GM12891 (cell line): ENCODE measurements at regions not wholly inside any gene's neighbourhood (a gene's known extent, or its start where the extent isn't known, plus 50 kb on each side); places are given as distances from the start of the nearest gene placed in this dataset.

Experiments used
- DNase-seq: peaks from one replicate; pipeline ENCODE4 v3.0.0; 2011; ENCODE audit warnings: low spot score; ENCODE audit not compliant: insufficient read length
- FAIRE-seq: peaks from 2 replicates; lab custom pipeline; 2011; peaks lifted over from hg19 to GRCh38; lab: Jason Lieb, UNC
- PAX5 ChIP-seq: IDR thresholded peaks from 2 replicates; pipeline ENCODE4 v1.6.1; 2011; ENCODE audit warnings: low read length, moderate library complexity, mild to moderate bottlenecking; ENCODE audit not compliant: insufficient read depth, severe bottlenecking
- POLR2A ChIP-seq: IDR thresholded peaks from 2 replicates; pipeline ENCODE4 v1.6.1; 2011; ENCODE audit warnings: low read depth, low read length, control low read depth
- POLR2AphosphoS5 ChIP-seq: IDR thresholded peaks from 2 replicates; pipeline ENCODE4 v1.6.1; 2011; ENCODE audit warnings: low read depth, low read length, control low read depth
- POU2F2 ChIP-seq: IDR thresholded peaks from 2 replicates; pipeline ENCODE4 v1.6.1; 2011; ENCODE audit warnings: low read depth, mild to moderate bottlenecking, control low read depth, low read length, moderate library complexity
- SPI1 ChIP-seq: IDR thresholded peaks from 2 replicates; pipeline ENCODE4 v1.6.1; 2011; ENCODE audit warnings: low read depth, low read length, control low read depth
- TAF1 ChIP-seq: IDR thresholded peaks from 2 replicates; pipeline ENCODE4 v1.6.1; 2011; ENCODE audit warnings: low read depth, low read length, control low read depth

DNA sequence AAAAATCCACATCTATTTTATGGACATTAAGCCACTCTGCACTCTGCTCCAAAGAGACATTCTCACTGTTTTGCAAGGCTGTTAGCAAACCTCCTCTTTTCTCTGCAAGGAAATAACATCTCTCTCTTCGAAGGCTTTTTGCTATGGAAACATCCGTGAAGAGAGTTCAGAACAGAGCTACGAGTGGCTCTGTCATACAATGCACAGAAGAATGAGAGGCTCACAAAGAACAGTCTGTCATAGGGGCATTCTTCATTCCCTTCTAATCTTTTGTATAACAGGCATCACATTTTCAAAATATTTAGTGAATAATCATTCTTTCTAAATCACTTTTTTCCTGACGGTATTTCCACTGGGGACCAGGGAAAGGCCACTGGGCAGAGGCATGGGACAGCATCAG is 346.1 kb downstream of the IRS2 start:
- no peak for FAIRE-seq
- DNase-seq, result no peak
- TF ChIP-seq SPI1 (no peak), TAF1 (no peak)

DNA sequence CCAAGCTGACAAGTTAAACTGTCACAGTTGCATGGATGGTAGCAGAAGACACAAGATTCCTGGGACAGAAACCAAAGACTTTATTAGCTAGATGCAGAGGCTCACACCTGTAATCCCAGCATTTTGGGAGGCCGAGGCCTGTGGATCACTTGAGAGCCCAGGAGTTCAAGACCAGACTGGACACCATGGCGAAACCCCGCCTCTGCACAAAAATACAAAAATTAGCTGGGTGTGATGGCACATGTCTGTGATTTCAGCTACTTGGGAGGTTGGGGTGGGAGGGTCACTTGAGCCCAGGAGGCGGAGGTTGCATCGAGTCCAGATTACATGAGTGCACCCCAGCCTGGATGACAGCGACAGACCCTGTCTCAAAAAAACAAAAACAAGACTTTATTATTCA is 346.6 kb downstream of the IRS2 start:
- DNase-seq, result no peak
- FAIRE-seq, result no peak
- no peak for TF ChIP-seq POU2F2
- no peak for TF ChIP-seq TAF1
- no peak for TF ChIP-seq POLR2AphosphoS5

DNA sequence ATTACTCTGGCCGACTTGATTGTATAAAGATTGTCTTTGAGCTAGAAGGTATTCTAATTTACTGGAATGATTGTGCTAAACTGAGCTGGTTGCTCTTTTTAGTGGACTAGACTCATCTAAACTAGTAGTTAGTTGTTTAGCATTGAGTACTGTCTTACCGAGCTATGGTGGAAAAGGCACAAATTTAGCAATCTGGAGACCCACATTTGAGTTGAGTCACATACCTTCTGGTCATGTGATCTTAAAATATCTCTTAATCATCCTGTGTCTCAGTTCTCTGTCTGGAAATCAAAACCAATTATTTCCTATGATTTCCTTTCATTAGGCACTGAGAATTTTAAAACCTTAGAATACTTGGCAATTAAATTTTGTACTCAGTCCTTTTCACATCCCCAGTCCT is 349.5 kb downstream of the IRS2 start:
- TF ChIP-seq PAX5, result no peak
- no peak for TF ChIP-seq SPI1
- TF ChIP-seq TAF1, result no peak
- TF ChIP-seq POLR2A, result no peak
- TF ChIP-seq POLR2AphosphoS5, result no peak
- no peak for TF ChIP-seq POU2F2
- FAIRE-seq (no peak), DNase-seq (no peak)

DNA sequence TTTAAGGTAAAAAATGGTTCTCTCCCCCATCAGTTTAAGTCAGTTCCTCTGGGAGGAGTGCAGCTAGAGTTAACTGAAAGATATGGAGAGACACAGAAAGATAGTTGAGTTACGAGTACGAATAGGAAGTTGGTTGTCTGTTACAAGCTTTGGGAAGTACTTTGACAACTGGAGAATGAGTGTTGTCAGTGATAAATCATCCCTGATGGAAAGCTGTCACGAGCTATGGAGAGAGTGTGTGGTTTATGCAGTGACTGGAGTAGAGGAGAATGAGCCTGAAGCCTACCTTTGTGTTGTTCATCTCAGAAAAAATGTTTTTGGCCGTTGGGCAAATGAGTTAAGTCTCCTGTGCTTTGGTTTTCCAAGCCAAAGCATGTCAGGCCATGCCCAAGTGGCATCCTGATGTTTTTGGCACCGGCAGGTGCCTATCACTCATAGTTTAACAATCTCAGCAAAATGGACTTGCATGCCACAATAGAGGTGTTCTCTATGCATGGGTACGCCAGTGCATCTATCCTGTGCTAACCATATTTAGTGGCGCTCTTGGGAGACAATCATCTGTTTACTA is 350.2 kb downstream of the IRS2 start:
- TF ChIP-seq PAX5, result no peak
- no peak for TF ChIP-seq POU2F2
- no peak for TF ChIP-seq TAF1
- TF ChIP-seq SPI1, result no peak
- TF ChIP-seq POLR2AphosphoS5, result no peak
- no peak for TF ChIP-seq POLR2A
- DNase-seq, result no peak
- no peak for FAIRE-seq

DNA sequence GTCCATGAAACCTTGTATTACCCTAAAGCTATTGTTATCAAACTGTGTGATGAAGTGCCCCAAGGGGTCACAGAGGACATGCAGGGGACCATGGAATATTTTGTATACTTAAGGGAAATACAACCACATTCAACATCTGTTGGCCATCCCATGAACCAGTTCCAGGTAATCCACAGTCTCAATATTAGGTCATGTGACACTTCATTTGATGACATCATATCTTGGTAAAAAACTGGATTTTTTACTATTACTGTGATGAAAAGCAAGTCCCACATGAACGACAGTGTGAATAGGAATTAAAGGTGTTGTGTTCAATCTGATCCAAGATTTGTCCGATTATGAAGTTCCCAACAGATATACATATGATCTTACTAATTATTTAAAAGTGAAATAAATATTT is 355.2 kb downstream of the IRS2 start:
- FAIRE-seq, result no peak
- TF ChIP-seq POLR2A (no peak), TAF1 (no peak), SPI1 (no peak), POU2F2 (no peak), POLR2AphosphoS5 (no peak), PAX5 (no peak)
- no peak for DNase-seq

DNA sequence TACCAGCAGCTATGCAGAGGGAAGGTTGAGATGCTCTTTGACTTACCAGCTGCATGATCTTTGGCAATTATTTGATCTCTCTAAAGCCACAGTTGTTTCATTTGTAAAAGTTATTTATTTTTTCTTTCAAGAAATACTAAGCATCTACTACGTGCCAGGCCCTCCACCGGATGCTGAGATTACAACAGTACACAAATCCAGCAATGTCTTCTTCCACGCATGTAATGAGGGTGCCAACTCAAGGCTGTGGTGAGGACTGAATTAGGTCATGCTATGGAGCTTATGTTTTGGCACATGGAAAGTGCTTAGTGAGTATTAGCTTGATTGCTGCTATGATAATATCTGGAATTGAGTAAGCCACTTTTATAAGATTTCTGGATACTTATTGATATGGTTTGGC is 358.2 kb downstream of the IRS2 start:
- TF ChIP-seq POU2F2 (no peak), POLR2A (no peak), POLR2AphosphoS5 (no peak), TAF1 (no peak), SPI1 (no peak), PAX5 (no peak)
- FAIRE-seq, result no peak
- no peak for DNase-seq

DNA sequence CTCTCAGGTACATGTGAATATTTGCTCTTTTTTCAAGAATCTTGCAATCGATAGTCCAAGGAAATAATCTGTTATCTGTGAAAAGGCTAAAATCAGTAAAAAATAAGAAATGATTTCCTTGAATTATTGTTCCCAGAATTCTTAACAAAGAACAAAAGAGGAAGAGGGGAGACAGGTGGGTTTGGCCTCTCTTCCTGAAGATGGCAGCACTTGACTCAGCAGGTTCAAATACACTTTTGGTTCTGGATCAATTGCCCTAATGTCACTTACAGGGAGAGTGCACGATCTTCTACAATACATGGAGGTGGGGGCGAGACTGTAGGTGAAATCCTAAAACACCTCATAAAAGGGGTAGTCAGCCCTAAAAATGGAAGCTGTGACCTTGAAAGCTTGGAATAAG is 358.7 kb downstream of the IRS2 start:
- TF ChIP-seq POU2F2 (no peak), PAX5 (no peak), TAF1 (no peak), POLR2A (no peak), POLR2AphosphoS5 (no peak), SPI1 (no peak)
- no peak for FAIRE-seq
- DNase-seq, result no peak

DNA sequence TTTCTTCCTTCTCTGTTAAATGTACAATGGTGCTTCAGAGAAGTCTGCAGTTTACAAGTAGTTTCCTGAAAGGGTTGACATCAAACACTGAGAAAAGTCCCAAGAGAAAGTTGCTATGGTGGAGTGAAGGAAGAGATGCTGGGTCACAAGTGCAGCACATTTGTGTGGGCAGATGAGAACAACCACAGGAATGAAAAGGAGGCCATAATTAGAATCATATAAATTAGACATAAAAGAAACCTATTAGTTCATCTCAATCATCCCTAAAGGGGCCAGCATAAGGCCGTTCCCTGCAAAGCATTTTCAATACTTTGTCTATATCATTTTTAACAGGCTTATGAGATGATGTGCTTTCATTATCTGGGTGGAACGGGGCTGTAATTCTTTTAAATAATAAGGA is 359.2 kb downstream of the IRS2 start:
- FAIRE-seq (no peak), DNase-seq (no peak)
- TF ChIP-seq TAF1, result no peak
- TF ChIP-seq SPI1, result no peak
- TF ChIP-seq PAX5, result no peak
- no peak for TF ChIP-seq POLR2AphosphoS5
- TF ChIP-seq POU2F2, result no peak
- no peak for TF ChIP-seq POLR2A

DNA sequence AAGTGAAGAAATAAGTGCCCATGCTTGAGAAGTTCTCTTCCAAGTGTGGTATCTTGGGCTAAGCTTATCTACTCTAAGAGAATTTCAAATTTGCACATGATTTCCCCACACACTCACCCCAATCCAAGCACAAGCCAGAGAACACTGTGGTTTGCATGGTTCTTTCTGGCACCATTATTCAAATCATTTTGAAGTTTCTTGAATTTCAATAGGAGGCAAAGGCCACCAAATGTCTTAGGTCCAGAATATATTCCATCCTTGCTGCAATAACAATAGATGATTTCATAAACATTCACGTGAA is 359.7 kb downstream of the IRS2 start:
- no peak for DNase-seq
- TF ChIP-seq SPI1, result no peak
- TF ChIP-seq POLR2A, result no peak
- TF ChIP-seq POLR2AphosphoS5, result no peak
- no peak for TF ChIP-seq POU2F2
- TF ChIP-seq PAX5, result no peak
- TF ChIP-seq TAF1, result no peak
- no peak for FAIRE-seq

DNA sequence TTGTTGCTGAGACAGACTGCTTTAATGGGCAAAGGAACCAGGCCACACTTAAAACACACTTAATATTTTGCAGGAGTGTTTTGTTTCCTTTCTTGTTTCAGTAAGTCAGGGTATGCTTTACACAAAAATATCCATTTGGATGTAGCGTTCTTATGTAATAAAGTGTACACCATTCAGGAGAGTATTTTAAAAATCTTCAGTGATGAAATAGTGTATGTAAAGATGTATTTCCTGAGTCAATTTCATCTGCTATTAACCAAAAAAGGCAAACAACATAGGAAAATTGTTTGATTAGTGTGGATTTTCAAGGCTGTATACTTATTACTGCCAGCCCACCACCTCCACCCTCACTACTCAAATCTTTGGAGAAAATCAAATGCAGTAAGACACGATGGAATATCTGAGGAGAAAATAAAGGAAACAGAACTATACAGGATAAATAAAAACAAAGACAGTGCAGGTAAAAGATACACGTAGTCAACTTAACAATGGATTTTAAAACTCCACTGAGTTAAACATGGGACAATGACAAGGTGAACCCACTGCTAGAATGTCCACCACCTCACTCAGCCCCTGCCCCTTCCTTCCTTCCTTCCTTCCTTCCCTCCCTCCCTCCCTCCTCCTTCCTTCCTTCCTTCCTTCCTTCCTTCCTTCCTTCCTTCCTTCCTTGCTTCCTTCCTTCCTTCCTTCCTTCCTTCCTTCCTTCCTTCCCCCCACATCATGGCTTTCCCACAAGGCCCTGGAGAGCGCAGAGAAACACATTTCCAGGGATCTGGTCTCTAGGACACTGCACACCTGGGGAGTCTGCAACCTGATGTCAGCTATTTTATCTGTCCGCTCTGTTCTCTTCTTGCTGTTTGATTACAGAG is 360.3 kb downstream of the IRS2 start:
- DNase-seq (no peak), FAIRE-seq (no peak)
- no peak for TF ChIP-seq TAF1
- TF ChIP-seq POLR2AphosphoS5, result no peak
- TF ChIP-seq PAX5, result no peak

DNA sequence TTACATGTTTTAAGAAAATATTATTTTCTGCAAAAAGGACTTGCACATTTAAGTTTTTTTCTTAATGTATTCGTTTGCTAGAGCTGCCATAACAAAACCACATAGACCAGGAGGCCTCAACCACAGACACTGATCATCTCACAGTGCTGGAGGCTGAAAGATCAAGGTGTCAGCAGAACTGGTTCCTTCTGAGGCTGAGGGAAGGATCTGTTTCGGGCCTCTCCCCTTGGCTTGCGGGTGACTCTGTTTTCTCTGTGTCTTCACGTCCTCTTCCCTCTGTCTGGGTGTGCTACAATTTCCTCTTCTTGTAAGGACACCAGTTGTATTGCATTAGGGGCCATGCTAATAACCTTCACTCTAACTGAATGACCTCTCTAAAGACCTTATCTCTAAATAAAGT is 364.2 kb downstream of the IRS2 start:
- DNase-seq, result no peak
- no peak for FAIRE-seq
- no peak for TF ChIP-seq POLR2A
- TF ChIP-seq POLR2AphosphoS5, result no peak
- no peak for TF ChIP-seq TAF1
- no peak for TF ChIP-seq SPI1
- no peak for TF ChIP-seq POU2F2
- no peak for TF ChIP-seq PAX5
